ENCODE measurements at regions not wholly inside any gene's neighbourhood (a gene's known extent, or its start where the extent isn't known, plus 50 kb on each side); places are given as distances from the start of the nearest gene placed in this dataset.

- no peak overlapping the region for H3K18ac ChIP-seq (ENCODE audit: insufficient read length, low read depth, low read length)
- no peaks in the 10 kb centered on the region for H3K36me3 Mint-ChIP-seq (ENCODE audit: insufficient read depth in 1 of 3, low read depth in 3 of 3)
- H3K4ac ChIP-seq (ENCODE audit: low read depth, low read length), result no peak overlapping the region
- DNase-seq, result no peak
- no peak overlapping the region for H3T11ph ChIP-seq (ENCODE audit: low read length)
- H3K79me1 ChIP-seq (ENCODE audit: insufficient read depth, low read depth, low read length, poor library complexity, severe bottlenecking), result no peaks in the 10 kb centered on the region
- no peak overlapping the region for H2AK5ac ChIP-seq (ENCODE audit: insufficient read length, low read length)
- H2BK5ac ChIP-seq (ENCODE audit: insufficient read length, low read length), result no peak overlapping the region
- TF ChIP-seq CTCF (conservative IDR thresholded peaks at IDR 0.05), result no peak
- no peak overlapping the region for H4K5ac ChIP-seq (ENCODE audit: insufficient read length, low read depth, low read length)
- no peak overlapping the region for H3K23ac ChIP-seq (ENCODE audit: insufficient read length, low read depth, low read length)
- no peaks in the 10 kb centered on the region; the same call in 1 of the 2 replicates for H3K27me3 Mint-ChIP-seq (ENCODE audit: low read depth)
- H2AFZ ChIP-seq (ENCODE audit: low read length), result no peak overlapping the region
- no peak overlapping the region for H2BK20ac ChIP-seq (ENCODE audit: low read depth, low read length, poor library complexity, severe bottlenecking)
- no CpG with 5 or more reads among the region's 1 CpG for WGBS (ENCODE audit: extremely low coverage, insufficient read length, low lambda C conversion rate)
- no peak overlapping the region for H2BK12ac ChIP-seq (ENCODE audit: insufficient read length, low read depth, low read length)
- no peaks in the 10 kb centered on the region for H3K79me2 ChIP-seq (ENCODE audit: insufficient read depth, low read length)
- no peak overlapping the region for H2BK15ac ChIP-seq (ENCODE audit: low read depth, low read length)
- H3K23me2 ChIP-seq (ENCODE audit: insufficient read length, low read depth, low read length, poor library complexity, severe bottlenecking), result no peaks in the 10 kb centered on the region
- no peaks in the 10 kb centered on the region for H3K9me3 Mint-ChIP-seq
- H3K4me1 ChIP-seq (ENCODE audit: insufficient read depth, low read length), result no peaks in the 10 kb centered on the region
- H3K4me1 Mint-ChIP-seq, result peaks cover 4 to 10% of the 10 kb centered on the region in 2 experiments
- no peak overlapping the region for H4K8ac ChIP-seq (replicated peaks; ENCODE audit: insufficient read length, low read depth, low read length)
- H3K4me2 ChIP-seq (ENCODE audit: insufficient read depth, insufficient read length, low read length), result no peak overlapping the region
- H3K27ac Mint-ChIP-seq, result no peak overlapping the region
- no peak overlapping the region for H3K4me3 Mint-ChIP-seq
- no peak overlapping the region for H3K9ac ChIP-seq (ENCODE audit: extremely low read depth, insufficient read length, low read length)
- H3K9me3 ChIP-seq (ENCODE audit: control insufficient read depth, low read depth, low read length), result no peaks in the 10 kb centered on the region
- no peak overlapping the region for H2BK120ac ChIP-seq (ENCODE audit: low read depth, low read length, poor library complexity, severe bottlenecking)
- no peak overlapping the region for H4K91ac ChIP-seq (ENCODE audit: insufficient read length, low read depth, low read length)
- H4K20me1 ChIP-seq (ENCODE audit: control insufficient read depth, insufficient read depth, insufficient read length), result no peaks in the 10 kb centered on the region
- no peak overlapping the region for H3K56ac ChIP-seq (ENCODE audit: insufficient read length, low read depth, low read length)
- no peak overlapping the region for H3K14ac ChIP-seq (ENCODE audit: insufficient read depth, low read length)
- H3K27me3 ChIP-seq (ENCODE audit: insufficient read depth, low read length), result no peaks in the 10 kb centered on the region
- no peak overlapping the region for H3K27ac ChIP-seq (ENCODE audit: insufficient read length, low read depth, low read length)
These were observed 310.6 kb upstream of the RSPO3 start for GRCh38 chr6:126807876-126808275.

All from H9 (cell line).